Muscle layer of colon (tissue), 2 donors: ENCODE measurements at regions not wholly inside any gene's neighbourhood (a gene's known extent, or its start where the extent isn't known, plus 50 kb on each side); places are given as distances from the start of the nearest gene placed in this dataset.

Experiments used
- H3K27ac ChIP-seq: one replicate; pipeline ENCODE4 v1.7.0; 2013; ENCODE audit warnings: low read depth, mild to moderate bottlenecking, low read length, moderate library complexity
- H3K27me3 ChIP-seq, 2 donors: one replicate each; pipeline ENCODE4 v1.7.0; 2013; ENCODE audit warnings: low read length in 2 of 2, mild to moderate bottlenecking in 2 of 2; ENCODE audit not compliant: insufficient read depth in 2 of 2, control insufficient read depth in 1 of 2
- H3K36me3 ChIP-seq: one replicate; pipeline ENCODE4 v1.7.0; 2013; ENCODE audit warnings: mild to moderate bottlenecking, low read length; ENCODE audit not compliant: insufficient read depth
- H3K4me1 ChIP-seq: one replicate; pipeline ENCODE4 v1.7.0; 2013; ENCODE audit warnings: mild to moderate bottlenecking, low read length; ENCODE audit not compliant: insufficient read depth
- H3K4me3 ChIP-seq, 2 donors: one replicate each; pipeline ENCODE4 v1.7.0; 2013; ENCODE audit warnings: low read length in 2 of 2, low read depth in 1 of 2, mild to moderate bottlenecking in 1 of 2, moderate library complexity in 1 of 2
- H3K9ac ChIP-seq: one replicate; pipeline ENCODE4 v1.7.0; 2013; ENCODE audit warnings: low read length
- H3K9me3 ChIP-seq: one replicate; pipeline ENCODE4 v1.7.0; 2013; ENCODE audit warnings: mild to moderate bottlenecking, low read length
- donor health status: abdominal sarcoma.
- donor health status: Adenocarcinoma of cecum.

- H3K36me3 ChIP-seq, result no peaks in the 10 kb centered on the region
- no peak overlapping the region for H3K4me3 ChIP-seq
- no peak overlapping the region for H3K27ac ChIP-seq
- no peak overlapping the region for H3K9ac ChIP-seq
- H3K4me1 ChIP-seq, result no peaks in the 10 kb centered on the region
- no peaks in the 10 kb centered on the region for H3K27me3 ChIP-seq
- no peaks in the 10 kb centered on the region for H3K9me3 ChIP-seq
Observed at GRCh38 chr3:78123058-78123457, 1083.2 kb downstream of the ROBO2 start.

GRCh38 chr3:78129707-78130106 lies 1089.8 kb downstream of the ROBO2 start:
- Histone ChIP-seq H3K9ac (no peak overlapping the region), H3K36me3 (no peaks in the 10 kb centered on the region), H3K9me3 (no peaks in the 10 kb centered on the region), H3K27me3 (no peaks in the 10 kb centered on the region), H3K4me1 (no peaks in the 10 kb centered on the region), H3K4me3 (no peak overlapping the region), H3K27ac (no peak overlapping the region)

DNA sequence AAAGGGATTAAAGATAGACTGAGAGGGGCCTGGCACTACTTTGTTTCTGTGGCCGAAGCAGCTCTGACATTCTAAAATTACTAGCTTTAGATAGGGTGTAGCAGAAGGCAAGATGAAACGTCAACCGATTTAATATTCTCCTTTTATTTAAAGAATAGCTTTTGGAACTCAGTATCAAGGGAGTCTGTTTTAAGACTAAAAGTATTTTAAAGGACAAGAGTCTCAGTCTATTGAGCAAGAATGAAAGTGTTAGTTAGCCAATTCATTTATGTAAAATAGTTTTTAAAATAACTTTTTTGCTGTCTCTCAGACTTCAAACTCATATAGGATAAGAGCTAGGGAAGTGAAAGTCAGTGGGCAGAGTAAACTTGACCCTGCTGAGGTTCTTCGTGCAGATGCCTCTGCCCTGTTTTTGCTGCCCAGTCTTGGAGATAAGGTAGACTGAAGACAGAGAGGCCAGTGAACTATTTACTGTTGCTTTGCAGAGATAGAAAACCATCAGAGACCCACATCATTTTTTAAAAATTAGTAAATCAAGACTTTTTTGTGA lies 1090.9 kb downstream of the ROBO2 start:
- no peak overlapping the region for H3K27ac ChIP-seq
- no peaks in the 10 kb centered on the region for H3K27me3 ChIP-seq
- no peaks in the 10 kb centered on the region for H3K9me3 ChIP-seq
- H3K36me3 ChIP-seq, result no peaks in the 10 kb centered on the region
- no peak overlapping the region for H3K4me3 ChIP-seq
- no peaks in the 10 kb centered on the region for H3K4me1 ChIP-seq
- H3K9ac ChIP-seq, result no peak overlapping the region

DNA sequence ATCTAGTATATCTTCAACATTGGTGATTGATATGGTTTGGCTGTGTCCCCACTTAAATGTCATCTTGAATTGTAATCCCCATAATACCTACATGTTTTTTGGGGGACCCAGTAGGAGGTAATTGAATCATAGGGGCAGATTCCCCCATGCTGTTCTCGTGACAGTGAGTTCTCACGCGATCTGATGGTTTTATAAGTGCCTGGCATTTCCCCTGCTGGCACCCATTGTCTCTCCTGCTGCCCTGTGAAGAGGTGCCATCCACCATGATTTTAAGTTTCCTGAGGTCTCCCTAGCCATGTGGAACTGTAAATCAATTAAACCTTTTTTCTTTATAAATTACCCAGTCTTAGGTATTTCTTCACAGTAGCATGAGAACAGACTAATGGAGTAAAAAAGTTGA lies 1094.6 kb downstream of the ROBO2 start:
- H3K4me3 ChIP-seq, result no peak overlapping the region
- H3K9me3 ChIP-seq, result no peaks in the 10 kb centered on the region
- no peaks in the 10 kb centered on the region for H3K27me3 ChIP-seq
- no peaks in the 10 kb centered on the region for H3K36me3 ChIP-seq
- H3K4me1 ChIP-seq, result no peaks in the 10 kb centered on the region
- H3K27ac ChIP-seq, result no peak overlapping the region
- H3K9ac ChIP-seq, result no peak overlapping the region

DNA sequence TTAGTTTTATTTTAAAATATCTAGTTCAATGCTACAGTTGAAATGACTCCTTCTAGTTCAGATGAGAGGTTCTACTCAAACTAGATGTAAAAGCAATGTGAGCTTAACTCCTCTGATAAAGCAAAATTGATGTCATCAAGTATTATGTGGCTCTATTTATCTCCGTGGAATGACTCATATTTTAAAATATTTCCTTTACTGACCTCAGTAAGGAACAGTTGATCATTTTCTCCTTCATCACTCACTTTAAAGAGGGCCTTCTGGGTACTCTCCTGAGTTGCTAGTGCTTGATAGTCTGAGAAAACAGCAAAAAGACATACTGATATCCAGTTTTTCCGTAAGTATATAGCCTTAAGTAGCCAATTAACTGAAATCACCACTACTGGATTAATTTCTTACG lies 1099.3 kb downstream of the ROBO2 start:
- Histone ChIP-seq H3K27me3 (no peaks in the 10 kb centered on the region), H3K36me3 (no peaks in the 10 kb centered on the region), H3K27ac (no peak overlapping the region), H3K9me3 (no peaks in the 10 kb centered on the region), H3K9ac (no peak overlapping the region), H3K4me1 (no peaks in the 10 kb centered on the region), H3K4me3 (no peak overlapping the region)

GRCh38 chr3:78140274-78140673 lies 1100.4 kb downstream of the ROBO2 start:
- H3K36me3 ChIP-seq, result no peaks in the 10 kb centered on the region
- H3K4me1 ChIP-seq, result no peaks in the 10 kb centered on the region
- H3K9ac ChIP-seq, result no peak overlapping the region
- H3K27ac ChIP-seq, result no peak overlapping the region
- H3K4me3 ChIP-seq, result no peak overlapping the region
- H3K9me3 ChIP-seq, result no peaks in the 10 kb centered on the region
- no peaks in the 10 kb centered on the region for H3K27me3 ChIP-seq

DNA sequence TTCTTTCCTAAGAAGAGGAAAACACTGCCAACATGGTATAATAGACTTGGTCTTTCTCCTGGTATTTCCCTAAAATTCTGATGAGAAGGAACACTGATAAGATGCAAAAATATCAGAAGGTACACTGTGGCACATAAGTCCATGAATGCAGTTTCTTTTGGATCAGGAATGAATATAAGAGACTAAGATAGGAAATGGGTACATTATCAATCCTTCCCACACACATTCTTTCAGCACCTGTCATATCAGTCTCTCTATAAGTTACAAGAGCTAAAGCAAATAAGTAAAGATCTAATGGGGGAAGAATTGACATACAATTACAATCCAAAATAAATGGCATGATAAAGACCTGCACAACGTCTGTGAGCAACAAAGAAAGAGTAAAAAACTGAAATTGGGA lies 1101.0 kb downstream of the ROBO2 start:
- no peak overlapping the region for H3K4me3 ChIP-seq
- H3K4me1 ChIP-seq, result no peaks in the 10 kb centered on the region
- H3K27ac ChIP-seq, result no peak overlapping the region
- H3K36me3 ChIP-seq, result no peaks in the 10 kb centered on the region
- H3K27me3 ChIP-seq, result no peaks in the 10 kb centered on the region
- H3K9ac ChIP-seq, result no peak overlapping the region
- H3K9me3 ChIP-seq, result no peaks in the 10 kb centered on the region

GRCh38 chr3:78141269-78141668 lies 1101.4 kb downstream of the ROBO2 start:
- no peak overlapping the region for H3K9ac ChIP-seq
- no peak overlapping the region for H3K4me3 ChIP-seq
- no peak overlapping the region for H3K27ac ChIP-seq
- no peaks in the 10 kb centered on the region for H3K27me3 ChIP-seq
- no peaks in the 10 kb centered on the region for H3K9me3 ChIP-seq
- no peaks in the 10 kb centered on the region for H3K4me1 ChIP-seq
- no peaks in the 10 kb centered on the region for H3K36me3 ChIP-seq

DNA sequence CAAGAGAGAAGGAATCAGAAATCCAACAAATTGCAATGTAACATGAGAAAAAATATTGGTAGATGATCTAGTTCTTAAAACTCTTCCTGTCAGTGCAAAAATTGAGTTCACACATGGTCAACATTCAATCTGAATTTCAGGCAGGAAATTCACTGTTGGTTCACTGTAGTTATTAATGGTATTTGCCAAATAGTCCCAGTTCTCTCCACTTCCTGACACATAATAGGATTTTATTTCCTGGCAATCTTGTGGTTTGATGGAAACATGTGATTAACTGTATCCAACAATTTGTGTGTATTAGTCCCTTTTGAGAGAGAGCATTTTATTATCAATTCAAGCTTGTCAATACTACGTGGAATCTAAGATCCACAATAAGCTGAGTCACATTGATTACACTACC lies 1103.1 kb downstream of the ROBO2 start:
- no peaks in the 10 kb centered on the region for H3K9me3 ChIP-seq
- no peak overlapping the region for H3K9ac ChIP-seq
- no peaks in the 10 kb centered on the region for H3K27me3 ChIP-seq
- H3K4me3 ChIP-seq, result no peak overlapping the region
- no peaks in the 10 kb centered on the region for H3K4me1 ChIP-seq
- no peak overlapping the region for H3K27ac ChIP-seq
- H3K36me3 ChIP-seq, result no peaks in the 10 kb centered on the region

GRCh38 chr3:78148986-78149717 lies 1109.3 kb downstream of the ROBO2 start:
- H3K36me3 ChIP-seq, result no peaks in the 10 kb centered on the region
- no peak overlapping the region for H3K9ac ChIP-seq
- no peak overlapping the region for H3K4me3 ChIP-seq
- no peaks in the 10 kb centered on the region for H3K9me3 ChIP-seq
- no peak overlapping the region for H3K27ac ChIP-seq
- no peaks in the 10 kb centered on the region for H3K27me3 ChIP-seq
- no peaks in the 10 kb centered on the region for H3K4me1 ChIP-seq

DNA sequence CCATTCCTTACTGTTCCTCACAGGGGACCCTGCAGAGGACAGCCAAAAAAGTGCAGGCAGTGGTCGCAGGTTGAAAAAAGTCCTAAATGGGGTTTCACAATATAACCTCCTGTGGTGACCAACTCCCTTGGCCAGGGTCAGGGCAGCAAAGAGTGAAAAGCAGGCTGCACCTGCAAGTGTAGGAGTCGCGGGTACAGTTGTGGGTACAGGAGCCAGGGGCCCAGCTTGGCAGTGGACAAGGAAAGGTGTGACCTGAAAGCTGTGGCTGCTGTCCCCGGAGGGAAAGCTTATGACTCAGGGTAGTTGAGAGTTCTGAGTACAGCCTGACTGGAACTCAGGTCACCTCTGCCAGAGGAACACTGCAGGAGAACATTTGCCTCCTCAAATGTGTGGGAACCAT lies 1114.1 kb downstream of the ROBO2 start:
- no peak overlapping the region for H3K4me3 ChIP-seq
- H3K27me3 ChIP-seq, result no peaks in the 10 kb centered on the region
- no peak overlapping the region for H3K9ac ChIP-seq
- H3K27ac ChIP-seq, result no peak overlapping the region
- H3K9me3 ChIP-seq, result no peaks in the 10 kb centered on the region
- no peaks in the 10 kb centered on the region for H3K36me3 ChIP-seq
- no peaks in the 10 kb centered on the region for H3K4me1 ChIP-seq

DNA sequence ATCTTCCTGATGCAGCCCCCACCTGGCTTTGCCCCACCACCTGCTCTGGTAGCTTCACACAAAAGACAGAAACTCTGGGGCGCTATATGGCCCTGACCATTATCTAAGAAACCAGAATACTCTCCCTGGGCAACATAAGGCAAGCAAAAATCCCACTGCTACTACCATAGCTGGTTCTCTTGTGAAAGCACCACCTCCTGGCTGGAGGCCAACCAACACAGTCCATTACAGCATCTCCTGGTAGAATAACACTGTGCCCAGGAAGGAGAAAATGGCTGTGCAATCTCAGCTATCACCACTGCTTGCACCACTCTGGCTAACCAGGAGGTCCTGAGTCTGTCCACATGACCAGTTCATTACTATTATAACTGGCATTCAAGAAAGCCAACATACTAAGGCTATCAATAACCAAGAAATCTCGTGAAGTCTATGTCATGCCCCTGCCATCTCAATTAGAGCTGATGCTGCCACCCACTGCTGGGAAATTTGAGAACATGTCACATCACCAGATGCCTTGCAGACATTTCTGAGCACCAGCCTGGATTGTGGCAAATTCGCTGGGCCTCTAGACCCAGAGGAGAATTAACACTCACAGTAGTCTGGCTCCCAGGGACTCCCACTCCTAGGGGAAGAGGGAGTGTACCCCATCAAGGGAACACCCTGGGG lies 1114.8 kb downstream of the ROBO2 start:
- Histone ChIP-seq H3K9ac (no peak overlapping the region), H3K27me3 (no peaks in the 10 kb centered on the region), H3K4me3 (no peak overlapping the region), H3K36me3 (no peaks in the 10 kb centered on the region), H3K27ac (no peak overlapping the region), H3K4me1 (no peaks in the 10 kb centered on the region), H3K9me3 (no peaks in the 10 kb centered on the region)
